ENCODE measurements at regions not wholly inside any gene's neighbourhood (a gene's known extent, or its start where the extent isn't known, plus 50 kb on each side); places are given as distances from the start of the nearest gene placed in this dataset.
A peak's percentile ranks its signal among the peaks of the same experiment; 100 is the strongest.

- DNase-seq, result no peak
Observed at GRCh38 chr6:132868057-132868456, 53.7 kb downstream of the RPS12 start.

- DNase-seq, result peak; percentile 21
Observed at GRCh38 chr6:132872923-132873322, 58.6 kb downstream of the RPS12 start.

GRCh38 chr6:132877003-132877402 is 62.6 kb downstream of the RPS12 start:
- peak; percentile 14 for DNase-seq

- DNase-seq, result no peak
Observed at GRCh38 chr6:132887204-132887603, 72.8 kb downstream of the RPS12 start.

- no peak for DNase-seq
Observed at GRCh38 chr6:132888701-132889100, 74.3 kb downstream of the RPS12 start.

GRCh38 chr6:132892929-132893771 is 78.8 kb downstream of the RPS12 start:
- no peak for DNase-seq

- DNase-seq, result no peak
Observed at GRCh38 chr6:132893772-132894490, 79.6 kb downstream of the RPS12 start.

- DNase-seq, result no peak
Observed at GRCh38 chr6:132898376-132898775, 84.0 kb downstream of the RPS12 start.

- no peak for DNase-seq
Observed at GRCh38 chr6:132900849-132901248, 86.5 kb downstream of the RPS12 start.

- no peak for DNase-seq
Observed at GRCh38 chr6:132902901-132903300, 88.5 kb downstream of the RPS12 start.

GRCh38 chr6:132907231-132907630 is 92.9 kb downstream of the RPS12 start:
- DNase-seq, result no peak

- DNase-seq, result no peak
Observed at GRCh38 chr6:132907914-132908313, 93.5 kb downstream of the RPS12 start.

GRCh38 chr6:132909742-132910141 is 95.4 kb downstream of the RPS12 start:
- DNase-seq, result no peak

GRCh38 chr6:132910759-132911158 is 96.4 kb downstream of the RPS12 start:
- peak; percentile 23 for DNase-seq

GRCh38 chr6:132919045-132919860 is 104.9 kb downstream of the RPS12 start:
- DNase-seq, result peak; percentile 34

GRCh38 chr6:132927713-132928112 is 113.3 kb downstream of the RPS12 start:
- no peak for DNase-seq

- no peak for DNase-seq
Observed at GRCh38 chr6:132929141-132929540, 114.8 kb downstream of the RPS12 start.

GRCh38 chr6:132931313-132931712 is 116.9 kb downstream of the RPS12 start:
- DNase-seq, result no peak

GRCh38 chr6:132931936-132932514 is 117.7 kb downstream of the RPS12 start:
- DNase-seq, result peak; percentile 32

- DNase-seq, result no peak
Observed at GRCh38 chr6:132932588-132932987, 118.2 kb downstream of the RPS12 start.

GRCh38 chr6:132933090-132933489 is 118.7 kb downstream of the RPS12 start:
- DNase-seq, result no peak

- DNase-seq, result no peak
Observed at GRCh38 chr6:132934496-132934895, 120.1 kb downstream of the RPS12 start.

GRCh38 chr6:132936646-132937045 is 122.3 kb downstream of the RPS12 start:
- DNase-seq, result no peak
